GM20000 (cell line): ENCODE measurements at regions not wholly inside any gene's neighbourhood (a gene's known extent, or its start where the extent isn't known, plus 50 kb on each side); places are given as distances from the start of the nearest gene placed in this dataset.

ENCODE experiments used
- DNase-seq: peaks from one replicate; pipeline ENCODE4 v3.0.0; 2012; ENCODE audit warnings: low spot score
- CTCF ChIP-seq: IDR thresholded peaks from 2 replicates; pipeline ENCODE4 v1.5.1; 2012; ENCODE audit warnings: mild to moderate bottlenecking, control low read depth; ENCODE audit errors: extremely low read depth, missing control alignments

- TF ChIP-seq CTCF: no peak
- DNase-seq: no peak
Measured at GRCh38 chr5:124300815-124301621, 445.4 kb downstream of the ZNF608 start.

GRCh38 chr5:124297826-124298225, 448.6 kb downstream of the ZNF608 start:
- no peak for DNase-seq

GRCh38 chr5:124292322-124292855, 454.1 kb downstream of the ZNF608 start:
- DNase-seq: no peak
- no peak for TF ChIP-seq CTCF

More at GRCh38 chr5:124297826-124298225, 448.6 kb downstream of the ZNF608 start:
- TF ChIP-seq CTCF: no peak

- no peak for TF ChIP-seq CTCF
Measured at GRCh38 chr5:124289641-124290311, 456.7 kb downstream of the ZNF608 start.

GRCh38 chr5:124289130-124289529, 457.3 kb downstream of the ZNF608 start:
- no peak for DNase-seq
- no peak for TF ChIP-seq CTCF

More at GRCh38 chr5:124289641-124290311, 456.7 kb downstream of the ZNF608 start:
- no peak for DNase-seq

- TF ChIP-seq CTCF: no peak
- DNase-seq: no peak
Measured at GRCh38 chr5:124287813-124288212, 458.6 kb downstream of the ZNF608 start.

GRCh38 chr5:124285733-124286132, 460.7 kb downstream of the ZNF608 start:
- no peak for TF ChIP-seq CTCF
- DNase-seq: no peak
